Fibroblast of the aortic adventitia (primary cell): ENCODE measurements at regions not wholly inside any gene's neighbourhood (a gene's known extent, or its start where the extent isn't known, plus 50 kb on each side); places are given as distances from the start of the nearest gene placed in this dataset.

Experiments used
- DNase-seq: peaks from one replicate; pipeline ENCODE4 v3.0.0-alpha.2; 2010; ENCODE audit warnings: low read depth
- H3K4me3 ChIP-seq: 2 replicates; pipeline ENCODE4 v1.5.1; 2011; ENCODE audit warnings: low read depth, mild to moderate bottlenecking, control low read depth, low read length, moderate library complexity
- CTCF ChIP-seq: IDR thresholded peaks from 2 replicates; pipeline ENCODE4 v1.5.1; 2011; ENCODE audit warnings: mild to moderate bottlenecking, low read length, control low read depth, inconsistent platforms; ENCODE audit not compliant: insufficient read depth

DNA sequence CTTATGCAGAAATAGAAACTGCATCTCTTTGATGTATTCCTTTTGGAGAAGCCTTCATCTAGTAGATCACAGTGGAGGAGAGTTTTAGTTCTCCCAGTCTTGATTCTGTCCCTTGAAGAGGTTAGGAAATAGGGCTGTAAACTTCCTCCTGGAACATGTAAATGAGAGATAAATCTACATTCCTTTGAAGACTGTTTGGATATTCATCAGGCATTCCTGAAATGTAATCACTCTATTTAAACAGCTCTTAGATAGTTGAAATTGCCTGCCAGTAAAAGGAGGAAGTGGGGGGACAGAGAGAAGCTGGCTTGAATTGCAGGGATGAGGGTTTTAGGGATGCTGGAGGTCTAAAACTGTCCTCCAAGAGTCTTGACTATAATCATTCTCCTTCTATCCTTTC lies 254.3 kb upstream of the LRRC3B start:
- TF ChIP-seq CTCF = no peak
- DNase-seq = no peak
- H3K4me3 ChIP-seq = no peak overlapping the region

DNA sequence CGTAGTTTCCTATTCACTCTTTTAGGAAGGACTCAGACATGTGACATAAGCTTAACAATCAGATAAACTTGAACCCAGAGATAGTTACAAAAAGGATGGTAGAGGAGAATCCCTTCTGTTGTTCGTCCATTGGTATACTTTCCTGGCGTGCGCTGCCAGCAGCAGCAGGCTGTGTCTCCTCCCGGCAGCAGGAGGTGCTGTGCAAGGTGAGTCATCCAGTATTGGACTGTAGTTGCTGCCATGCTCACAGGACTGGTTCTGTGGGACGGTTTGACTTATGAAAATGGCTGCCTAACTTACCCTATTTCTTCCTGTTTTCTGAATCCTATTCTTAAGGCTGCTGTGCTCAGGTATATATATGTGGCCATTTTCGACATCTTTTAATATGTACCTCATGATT lies 253.4 kb upstream of the LRRC3B start:
- no peak for DNase-seq
- TF ChIP-seq CTCF = no peak
- H3K4me3 ChIP-seq = no peak overlapping the region

GRCh38 chr3:26375843-26376530 lies 246.6 kb upstream of the LRRC3B start:
- no peak for TF ChIP-seq CTCF
- H3K4me3 ChIP-seq = no peak overlapping the region
- no peak for DNase-seq

DNA sequence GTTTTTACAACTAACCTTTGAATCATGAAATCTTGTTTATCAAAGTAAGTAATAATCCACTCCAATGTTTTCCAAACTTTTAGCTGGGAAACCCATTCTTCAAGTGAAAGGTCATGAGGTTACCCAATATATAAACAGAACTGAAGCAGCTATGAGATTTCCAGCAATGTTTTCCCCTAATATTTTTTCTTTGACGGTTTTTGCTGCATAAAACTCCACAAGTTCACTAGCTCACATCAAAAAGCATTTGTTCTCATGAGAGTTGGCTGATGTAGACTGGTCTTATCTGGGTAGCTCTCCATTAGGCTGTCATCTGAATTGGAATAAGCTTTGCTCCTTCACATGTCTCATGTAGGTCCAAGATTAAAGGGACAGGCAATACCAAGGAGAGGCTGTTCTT lies 241.2 kb upstream of the LRRC3B start:
- DNase-seq = no peak
- no peak for TF ChIP-seq CTCF
- no peak overlapping the region for H3K4me3 ChIP-seq

- TF ChIP-seq CTCF = no peak
- DNase-seq = no peak
- no peak overlapping the region for H3K4me3 ChIP-seq
These were observed 215.9 kb upstream of the LRRC3B start for GRCh38 chr3:26406636-26407035.

- H3K4me3 ChIP-seq = no peak overlapping the region
- TF ChIP-seq CTCF = no peak
- no peak for DNase-seq
These were observed 204.0 kb upstream of the LRRC3B start for GRCh38 chr3:26418553-26418952.

- H3K4me3 ChIP-seq = no peak overlapping the region
- TF ChIP-seq CTCF = no peak
- no peak for DNase-seq
These were observed 200.2 kb upstream of the LRRC3B start for GRCh38 chr3:26422415-26422814.
